ENCODE measurements at regions not wholly inside any gene's neighbourhood (a gene's known extent, or its start where the extent isn't known, plus 50 kb on each side); places are given as distances from the start of the nearest gene placed in this dataset.

DNA sequence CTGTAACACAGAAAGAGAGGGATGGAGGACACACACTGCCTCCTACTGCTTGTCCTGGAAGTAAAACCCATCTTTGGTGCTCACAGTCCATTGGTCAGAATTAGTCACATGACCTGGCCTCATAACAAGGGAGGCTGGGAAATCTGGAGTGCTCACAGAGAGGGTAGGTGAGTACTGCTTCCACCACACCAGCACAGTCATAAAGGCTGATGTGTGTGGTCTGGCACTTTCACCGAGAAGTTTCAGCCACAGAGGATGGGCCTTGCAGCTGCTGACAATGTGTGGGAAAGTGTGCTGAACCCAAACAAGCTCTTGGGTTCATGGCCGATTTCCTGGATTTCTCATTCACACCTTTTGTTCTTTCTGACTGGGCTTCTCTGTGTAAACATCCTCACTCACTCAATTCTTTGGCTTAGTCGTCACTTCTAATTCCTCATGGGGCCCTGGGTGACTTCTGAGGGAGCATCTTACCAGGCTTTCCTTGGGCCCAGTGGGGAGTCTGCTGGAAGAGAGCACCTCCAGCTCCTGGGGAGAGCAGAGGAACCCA lies 100.7 kb downstream of the ASB7 start:
- in situ Hi-C loops (cut with HindIII; ENCODE audit: low pct_unique_long_range_greater_than_20kb, low sequenced_read_pairs), result no loop called here

DNA sequence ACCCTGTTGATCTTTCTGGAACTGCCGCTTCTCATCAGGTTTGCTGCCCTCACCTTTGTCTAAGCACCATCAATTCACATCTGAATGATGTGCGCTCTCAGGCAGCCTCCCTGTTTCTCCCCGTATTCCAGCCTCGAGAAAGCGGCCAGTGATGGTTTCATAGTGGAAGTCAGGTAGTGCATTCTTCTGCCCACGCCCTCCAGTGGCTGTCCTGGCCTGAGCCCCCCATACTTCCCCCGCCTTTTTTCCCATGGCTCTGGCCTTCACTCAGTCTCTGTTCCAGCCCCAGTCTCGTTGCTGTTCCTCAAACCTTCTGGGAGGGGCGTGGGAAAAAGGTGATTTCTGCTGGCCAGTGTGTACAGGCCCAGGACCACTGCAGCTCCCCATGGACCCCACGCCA lies 101.3 kb downstream of the ASB7 start:
- no peak for DNase-seq (ENCODE audit: low read depth)
- in situ Hi-C loops (cut with HindIII; ENCODE audit: low pct_unique_long_range_greater_than_20kb, low sequenced_read_pairs), result no loop called here

More for the DNA sequence above, 100.7 kb downstream of the ASB7 start:
- DNase-seq (ENCODE audit: low read depth), result no peak

DNA sequence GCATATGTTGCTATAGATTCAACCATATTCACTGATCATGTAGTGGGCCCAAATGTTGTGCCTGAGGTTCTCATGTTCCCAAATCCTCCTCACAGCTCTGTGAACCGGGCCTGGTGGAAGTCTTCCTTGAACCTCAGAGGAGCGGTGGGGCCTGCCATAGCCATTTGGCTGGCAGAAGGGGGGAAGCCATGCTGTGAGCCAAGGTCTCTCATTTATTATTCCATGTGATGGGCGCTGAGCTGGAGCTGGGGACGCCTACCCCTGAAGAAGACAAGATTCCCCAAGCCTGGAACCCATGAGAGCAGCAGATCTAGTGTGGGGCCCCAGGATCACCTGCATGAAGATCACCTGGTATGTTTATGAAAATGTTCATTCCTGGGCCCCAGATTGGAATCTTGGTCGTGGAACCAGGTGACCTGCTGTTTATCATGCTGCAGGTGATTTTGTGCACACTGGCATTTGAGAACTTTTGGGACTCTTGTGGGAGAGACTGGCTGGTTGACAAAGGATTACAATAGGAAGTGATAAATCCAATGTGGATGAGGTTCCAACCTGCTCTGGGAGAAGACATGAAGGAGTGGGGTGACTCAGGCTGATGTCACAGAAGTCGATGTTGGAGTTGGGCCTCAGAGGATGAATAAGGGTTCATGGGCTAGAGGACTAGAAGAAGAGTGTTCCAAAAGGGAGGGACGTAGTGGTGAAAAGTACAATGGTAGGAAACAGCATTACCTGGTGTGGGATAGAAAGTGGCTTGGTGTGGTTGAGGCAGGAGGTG lies 102.1 kb downstream of the ASB7 start:
- no peak for DNase-seq (ENCODE audit: low read depth)

DNA sequence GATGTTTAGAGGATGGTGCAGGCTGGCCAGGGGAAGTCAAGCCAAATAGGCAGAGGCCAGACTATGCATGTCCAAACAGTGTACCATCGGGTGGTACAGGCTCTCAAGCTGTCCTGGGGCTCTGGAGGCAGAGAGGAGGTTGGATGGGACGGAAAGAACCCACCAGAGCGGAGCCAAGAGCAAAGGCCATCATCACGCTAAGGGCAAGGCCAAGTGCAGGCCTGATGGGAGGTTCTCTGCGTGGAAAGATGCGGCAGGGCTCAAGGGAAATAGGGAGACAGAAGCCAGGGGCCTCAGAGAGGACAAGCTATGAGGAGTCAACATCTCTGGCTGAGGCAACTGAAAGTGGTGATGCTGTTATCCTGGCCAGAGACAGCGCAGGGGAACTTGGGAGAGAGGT lies 102.7 kb downstream of the ASB7 start:
- in situ Hi-C loops (cut with HindIII; ENCODE audit: low pct_unique_long_range_greater_than_20kb, low sequenced_read_pairs), result no loop called here
- no peak for DNase-seq (ENCODE audit: low read depth)

More for the DNA sequence above, 102.1 kb downstream of the ASB7 start:
- in situ Hi-C loops (cut with HindIII; ENCODE audit: low pct_unique_long_range_greater_than_20kb, low sequenced_read_pairs), result no loop called here

DNA sequence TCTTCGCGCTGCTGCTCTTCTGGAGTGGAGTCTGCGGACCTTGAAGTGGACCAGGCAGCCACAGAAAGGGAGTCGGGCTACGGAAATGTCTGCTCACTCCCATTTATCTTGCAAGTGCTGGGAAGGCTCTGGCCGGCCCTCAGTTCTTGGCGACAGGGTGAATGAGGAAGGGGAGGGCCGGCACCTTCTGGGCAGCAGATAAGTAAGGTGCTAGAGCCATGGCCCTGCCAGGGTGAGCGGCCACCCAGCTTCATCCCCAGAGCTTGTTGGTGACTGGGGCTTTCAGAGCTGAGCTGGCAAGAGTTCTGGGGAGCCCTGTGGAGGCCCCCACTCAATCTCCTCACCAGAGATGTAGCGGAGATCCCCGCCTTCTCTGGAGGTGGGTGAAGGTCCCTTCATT lies 103.5 kb downstream of the ASB7 start:
- in situ Hi-C loops (cut with HindIII; ENCODE audit: low pct_unique_long_range_greater_than_20kb, low sequenced_read_pairs), result no loop called here
- no peak for DNase-seq (ENCODE audit: low read depth)

DNA sequence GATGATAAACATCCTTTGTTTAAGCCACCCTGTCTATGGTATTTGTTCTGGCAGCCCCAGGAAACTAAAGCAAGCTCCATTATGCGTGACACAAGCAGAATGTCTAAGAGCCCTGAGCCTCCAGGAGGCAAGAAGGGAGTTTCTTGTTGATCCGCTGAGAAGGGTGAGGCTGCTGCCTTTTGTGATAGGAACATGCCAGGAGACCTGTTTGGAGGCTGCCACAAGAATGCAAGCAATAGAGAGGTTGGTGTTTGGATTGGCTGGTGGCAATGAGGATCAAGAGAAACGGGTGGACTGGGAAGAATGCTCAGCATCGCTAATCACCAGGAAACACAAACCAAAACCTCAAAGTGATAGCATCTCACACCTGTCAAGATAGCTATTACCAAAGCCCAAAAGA lies 104.8 kb downstream of the ASB7 start:
- in situ Hi-C loops (cut with HindIII; ENCODE audit: low pct_unique_long_range_greater_than_20kb, low sequenced_read_pairs), result no loop called here
- no peak for DNase-seq (ENCODE audit: low read depth)

DNA sequence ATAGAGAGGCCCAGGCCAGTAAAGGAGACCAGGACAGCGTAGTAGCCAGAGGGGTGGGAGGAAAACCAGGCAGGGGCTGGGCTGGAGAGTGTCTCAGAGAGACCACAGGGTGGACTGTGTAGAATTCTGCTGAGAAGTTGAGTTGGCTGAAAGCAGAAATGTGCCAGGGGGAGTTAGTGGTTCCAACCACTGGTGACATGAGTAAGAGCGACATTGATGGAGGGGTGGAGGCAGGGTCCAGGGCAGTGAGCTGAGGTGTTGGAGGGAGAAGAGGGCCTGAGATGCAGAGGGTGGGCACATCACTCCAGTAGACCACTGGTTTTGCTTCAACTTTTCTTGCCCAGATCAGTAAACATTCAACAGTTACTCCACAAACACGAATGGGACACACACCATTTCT lies 106.5 kb downstream of the ASB7 start:
- in situ Hi-C loops (cut with HindIII; ENCODE audit: low pct_unique_long_range_greater_than_20kb, low sequenced_read_pairs), result no loop called here
- DNase-seq (ENCODE audit: low read depth), result no peak

DNA sequence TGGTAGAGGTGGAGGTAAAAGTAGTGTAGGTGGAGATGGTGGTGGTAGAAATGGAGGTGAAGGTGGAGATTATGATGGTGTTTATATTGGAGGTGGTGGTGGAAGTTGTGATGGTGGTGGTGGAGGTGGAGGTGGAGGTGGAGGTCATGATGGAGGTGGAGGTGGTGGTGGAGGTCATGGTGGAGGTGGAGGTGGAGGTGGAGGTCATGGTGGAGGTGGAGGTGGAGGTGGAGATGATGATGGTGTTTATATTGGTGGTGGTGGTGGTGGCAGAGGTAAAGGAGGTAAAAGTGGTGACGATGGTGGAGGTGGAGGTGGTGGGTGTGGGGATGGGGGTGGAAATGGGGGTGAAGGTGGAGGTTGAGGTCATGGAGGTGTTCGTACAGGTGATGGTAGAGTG lies 107.8 kb downstream of the ASB7 start:
- DNase-seq (ENCODE audit: low read depth), result no peak
- in situ Hi-C loops (cut with HindIII; ENCODE audit: low pct_unique_long_range_greater_than_20kb, low sequenced_read_pairs), result no loop called here

DNA sequence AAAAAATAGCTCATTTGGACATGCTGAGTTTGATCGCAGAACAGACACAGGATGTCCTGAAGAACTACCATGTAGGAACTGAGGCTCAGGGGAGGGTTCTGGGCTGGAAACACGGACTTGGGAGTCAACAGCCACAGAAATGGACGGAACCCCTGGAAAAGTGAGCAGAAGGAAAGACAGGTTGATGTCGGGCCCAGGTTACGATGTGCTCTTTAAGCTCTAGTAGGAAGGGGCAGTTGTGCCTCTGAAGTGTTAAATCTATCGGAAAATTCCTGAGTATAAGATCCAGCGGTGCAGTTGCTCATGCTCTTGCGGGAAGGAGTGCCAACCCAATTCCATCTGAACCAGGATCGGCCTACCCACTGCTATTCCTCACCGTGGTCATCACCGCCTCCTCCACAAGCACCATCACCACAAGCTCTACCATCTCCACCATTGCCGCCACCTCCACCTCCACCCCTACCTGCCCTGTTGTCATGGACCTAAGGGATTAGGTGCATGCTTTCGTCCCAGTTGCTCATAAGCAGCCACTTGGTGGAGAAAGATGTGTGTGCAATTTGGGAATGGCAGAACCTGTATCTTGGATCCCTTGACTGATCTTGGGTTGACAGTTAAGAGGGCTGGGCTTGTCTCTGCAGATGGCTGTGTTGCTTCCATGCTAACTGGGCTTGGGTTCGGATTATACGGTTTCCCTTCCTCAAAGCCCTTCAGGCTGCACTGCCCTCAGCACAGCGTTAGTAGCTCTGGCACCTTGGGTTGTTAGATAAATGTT lies 108.5 kb downstream of the ASB7 start:
- DNase-seq (ENCODE audit: low read depth), result no peak
- in situ Hi-C loops (cut with HindIII; ENCODE audit: low pct_unique_long_range_greater_than_20kb, low sequenced_read_pairs), result no loop called here

DNA sequence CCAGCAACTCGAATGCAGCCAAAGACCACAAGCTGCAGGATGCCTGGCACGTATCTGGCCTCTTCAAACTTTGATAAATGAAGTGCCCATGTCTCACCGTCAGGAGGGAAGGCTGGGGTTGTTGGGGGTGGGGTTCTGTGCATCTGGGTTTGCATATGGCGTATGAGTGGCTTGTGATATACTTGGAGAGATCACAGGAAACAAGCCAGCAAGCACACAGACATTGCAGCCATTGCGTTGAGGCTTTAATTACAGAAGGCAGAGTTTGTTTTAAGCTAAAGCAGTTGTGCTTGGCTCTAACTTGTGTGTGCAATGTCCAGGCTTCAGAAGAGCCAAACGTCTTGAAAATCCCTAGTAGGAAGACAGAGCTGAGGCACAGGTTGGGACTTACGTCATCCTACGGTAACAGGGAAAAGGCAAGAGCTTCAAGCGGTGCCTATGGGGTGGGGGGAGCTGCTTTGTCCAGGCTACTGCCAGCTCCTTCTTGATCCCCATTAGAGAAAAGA lies 109.2 kb downstream of the ASB7 start:
- DNase-seq (ENCODE audit: low read depth), result no peak
- in situ Hi-C loops (cut with HindIII; ENCODE audit: low pct_unique_long_range_greater_than_20kb, low sequenced_read_pairs), result no loop called here

DNA sequence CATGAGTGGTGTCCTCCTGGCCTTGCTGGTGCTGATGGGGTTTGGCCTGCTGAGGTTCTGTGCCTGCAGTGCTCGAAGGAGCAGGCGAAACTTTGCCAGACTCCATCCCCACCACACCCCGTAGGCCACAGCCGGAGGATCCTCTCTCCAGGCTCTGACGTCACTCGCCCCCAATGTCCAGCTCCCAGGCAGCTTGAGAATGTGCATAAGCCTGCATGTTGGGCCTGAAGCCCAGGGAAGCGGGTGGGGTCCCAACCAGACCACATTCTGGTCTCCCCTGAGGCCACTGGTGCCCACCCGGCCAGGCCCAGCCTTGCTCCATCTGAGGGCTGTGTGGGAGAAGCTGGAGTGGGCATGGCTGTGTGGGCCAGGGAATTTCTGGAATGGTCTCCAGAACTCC lies 109.8 kb downstream of the ASB7 start:
- in situ Hi-C loops (cut with HindIII; ENCODE audit: low pct_unique_long_range_greater_than_20kb, low sequenced_read_pairs), result no loop called here
- DNase-seq (ENCODE audit: low read depth), result no peak

DNA sequence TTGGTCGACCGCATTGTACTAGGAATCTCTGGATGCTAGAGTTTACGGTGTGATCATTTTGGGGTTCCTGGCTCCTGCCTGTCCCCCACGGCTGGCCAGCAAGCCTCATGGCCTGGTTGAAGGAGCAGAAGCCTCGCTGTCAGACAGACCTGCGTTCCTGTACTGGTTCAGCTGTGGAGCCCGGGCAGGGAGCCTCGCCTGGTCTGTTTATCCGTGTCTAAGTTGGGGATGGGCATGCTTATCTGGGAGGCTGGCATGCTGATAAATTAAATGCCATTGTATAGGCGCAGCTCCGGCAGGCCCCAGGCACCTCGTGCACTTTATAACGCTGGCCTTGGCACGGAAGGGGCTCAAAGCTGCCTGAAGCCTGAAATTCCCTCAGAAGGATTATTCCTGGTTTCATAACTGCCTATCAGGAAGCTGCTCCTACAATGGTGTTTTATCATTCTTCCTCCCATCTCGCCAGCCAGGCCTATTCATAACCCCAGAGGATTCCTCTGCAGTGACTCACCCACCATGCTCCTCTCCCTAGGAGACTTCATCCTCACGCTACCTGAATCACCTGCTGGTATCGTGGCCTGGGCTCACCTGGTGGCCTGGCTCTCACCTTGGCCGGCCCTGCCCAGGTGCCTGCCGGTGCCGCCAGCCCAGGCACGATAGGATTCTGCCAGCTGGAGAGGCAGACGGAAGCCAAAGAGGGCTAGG lies 110.9 kb downstream of the ASB7 start:
- in situ Hi-C loops (cut with HindIII; ENCODE audit: low pct_unique_long_range_greater_than_20kb, low sequenced_read_pairs), result no loop called here
- DNase-seq (ENCODE audit: low read depth), result peak; percentile 94

DNA sequence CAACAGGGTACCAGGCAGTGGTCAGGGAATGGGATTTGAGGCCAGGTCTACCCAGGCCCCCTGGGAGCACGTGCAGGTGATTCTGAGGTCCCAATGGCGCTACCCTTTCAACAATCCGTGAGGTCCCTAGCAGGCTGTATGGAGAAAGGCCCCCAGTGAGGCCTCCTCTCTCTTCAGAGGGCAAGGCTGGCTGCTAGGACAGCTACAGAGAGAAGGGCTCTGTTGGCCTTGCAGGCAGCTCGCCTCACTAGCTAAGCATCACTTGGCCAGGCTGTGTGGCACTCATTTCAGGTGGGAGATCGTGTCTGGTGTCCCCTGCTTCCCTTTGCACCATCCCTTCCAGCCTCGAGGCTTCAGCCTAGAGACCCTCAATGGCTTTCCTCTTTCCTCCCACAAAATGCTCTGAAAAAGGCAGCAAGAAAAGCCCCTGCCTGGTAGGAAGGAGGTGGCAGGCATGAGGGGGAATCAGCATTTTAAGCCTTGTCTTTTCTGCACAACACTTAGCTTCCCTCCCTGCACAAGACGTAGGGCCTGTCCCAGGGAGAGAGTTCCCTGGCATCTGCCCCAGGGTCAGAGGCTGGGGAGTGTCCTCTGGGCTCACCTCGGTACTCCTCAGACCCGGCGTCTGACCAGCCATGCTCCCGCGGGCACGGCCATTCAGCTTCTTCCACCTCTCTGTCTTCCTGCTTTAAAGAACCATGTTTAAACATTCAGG lies 111.8 kb downstream of the ASB7 start:
- in situ Hi-C loops (cut with HindIII; ENCODE audit: low pct_unique_long_range_greater_than_20kb, low sequenced_read_pairs), result no loop called here

DNA sequence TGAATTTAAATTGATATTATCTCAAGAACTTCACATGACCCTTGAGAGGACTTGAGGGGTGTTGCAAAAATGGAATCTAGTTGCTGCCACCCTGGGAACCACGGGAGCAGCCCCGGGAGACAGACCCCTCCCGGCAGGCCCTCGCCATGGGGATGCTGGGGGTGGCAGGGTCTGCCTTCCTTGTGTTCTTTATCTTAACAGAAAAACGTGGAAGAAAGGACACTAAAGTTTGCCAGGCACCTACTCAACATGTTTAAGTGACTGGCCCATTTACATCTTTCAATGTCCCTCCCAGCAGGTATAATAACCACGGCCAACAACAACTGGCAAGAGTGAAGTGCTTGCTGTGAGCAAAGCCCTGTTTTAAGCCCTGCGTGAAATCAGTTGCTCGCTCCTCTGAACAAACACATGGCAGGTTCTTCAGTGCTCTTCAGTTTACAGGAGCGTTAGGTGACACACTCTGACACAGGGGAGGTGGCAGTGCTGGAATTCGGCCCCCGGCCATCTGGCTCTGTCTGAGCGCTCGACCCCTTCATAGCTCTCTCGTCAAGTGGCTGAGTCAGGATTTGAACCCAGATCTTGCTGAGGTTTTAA lies 112.5 kb downstream of the ASB7 start:
- DNase-seq (ENCODE audit: low read depth), result no peak

More for the DNA sequence above, 111.8 kb downstream of the ASB7 start:
- DNase-seq (ENCODE audit: low read depth), result no peak

DNA sequence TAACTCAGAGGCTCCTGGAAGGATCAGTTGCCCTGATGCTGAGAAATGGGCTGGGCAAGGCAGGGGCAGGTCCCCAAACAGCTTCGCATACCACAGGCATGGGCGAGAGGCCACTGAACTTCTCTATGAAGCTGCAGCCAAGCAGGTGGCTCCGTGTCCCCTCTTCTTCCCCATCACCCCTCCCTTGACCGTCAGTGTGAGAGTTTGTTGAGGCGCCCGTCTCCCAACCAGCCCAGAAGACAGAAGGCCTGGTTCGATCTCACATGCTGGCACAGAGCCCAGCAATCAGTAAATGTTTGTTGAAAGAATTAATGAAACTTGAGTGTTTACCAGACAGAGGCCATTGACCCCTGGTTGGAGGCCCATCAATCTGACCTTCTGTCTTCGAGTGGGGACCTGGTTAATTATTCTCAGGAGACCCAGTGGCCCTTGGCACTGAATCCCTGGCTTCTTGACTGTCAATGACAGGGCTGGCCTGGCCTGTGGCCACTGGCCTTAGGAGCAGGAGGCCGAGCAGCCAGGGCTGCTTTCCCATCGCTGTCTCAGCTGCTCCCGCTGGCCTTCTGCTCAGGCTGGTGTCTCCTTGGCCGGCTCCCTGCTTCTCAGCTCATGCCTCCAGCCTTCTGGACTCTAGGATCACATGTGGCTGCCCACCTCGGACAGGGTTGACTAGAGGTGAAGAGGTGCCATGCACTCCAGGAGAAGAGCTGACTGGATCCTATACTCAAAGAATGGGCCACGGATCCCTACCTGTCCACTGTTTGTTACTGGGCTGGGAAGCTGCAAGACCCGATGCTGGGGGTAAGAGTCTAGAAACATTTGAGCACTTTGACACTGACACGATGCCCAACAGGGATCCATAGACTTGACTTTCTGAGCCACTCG lies 113.4 kb downstream of the ASB7 start:
- in situ Hi-C loops (cut with HindIII; ENCODE audit: low pct_unique_long_range_greater_than_20kb, low sequenced_read_pairs), result no loop called here
- peak; percentile 92 for DNase-seq (ENCODE audit: low read depth)

More for the DNA sequence above, 112.5 kb downstream of the ASB7 start:
- in situ Hi-C loops (cut with HindIII; ENCODE audit: low pct_unique_long_range_greater_than_20kb, low sequenced_read_pairs), result no loop called here

DNA sequence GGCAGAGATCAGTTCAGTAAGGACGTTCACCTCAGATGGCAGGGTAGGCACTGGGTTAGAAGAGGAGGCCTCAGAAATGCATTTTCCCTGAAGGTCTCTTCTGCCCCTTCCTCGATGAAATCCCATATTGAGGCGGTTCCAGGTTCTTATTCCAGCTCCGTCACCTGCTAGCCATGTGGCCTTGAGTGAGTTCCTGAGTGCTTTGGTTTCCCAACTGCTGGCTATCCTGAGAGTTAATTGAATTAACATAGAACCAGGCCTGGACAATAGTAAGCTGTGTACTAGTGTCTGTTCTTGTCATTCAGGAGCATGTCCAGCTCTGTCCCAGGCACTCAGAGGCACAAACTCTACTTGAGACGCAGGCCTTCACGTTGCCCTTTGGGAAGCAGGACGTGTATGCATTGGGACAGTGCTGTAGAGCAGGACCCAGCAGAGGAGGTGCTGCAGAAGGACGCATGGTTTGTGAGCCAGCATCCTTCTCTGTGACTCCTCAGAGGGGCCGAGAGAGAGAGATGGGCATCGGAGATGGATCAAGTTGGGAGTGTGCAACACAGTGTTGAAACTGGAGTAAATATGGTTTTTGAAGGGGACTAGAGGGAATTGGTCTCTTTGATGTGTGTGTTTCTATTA lies 114.2 kb downstream of the ASB7 start:
- in situ Hi-C loops (cut with HindIII; ENCODE audit: low pct_unique_long_range_greater_than_20kb, low sequenced_read_pairs), result no loop called here
- no peak for DNase-seq (ENCODE audit: low read depth)
